ENCODE measurements at regions not wholly inside any gene's neighbourhood (a gene's known extent, or its start where the extent isn't known, plus 50 kb on each side); places are given as distances from the start of the nearest gene placed in this dataset.

DNA sequence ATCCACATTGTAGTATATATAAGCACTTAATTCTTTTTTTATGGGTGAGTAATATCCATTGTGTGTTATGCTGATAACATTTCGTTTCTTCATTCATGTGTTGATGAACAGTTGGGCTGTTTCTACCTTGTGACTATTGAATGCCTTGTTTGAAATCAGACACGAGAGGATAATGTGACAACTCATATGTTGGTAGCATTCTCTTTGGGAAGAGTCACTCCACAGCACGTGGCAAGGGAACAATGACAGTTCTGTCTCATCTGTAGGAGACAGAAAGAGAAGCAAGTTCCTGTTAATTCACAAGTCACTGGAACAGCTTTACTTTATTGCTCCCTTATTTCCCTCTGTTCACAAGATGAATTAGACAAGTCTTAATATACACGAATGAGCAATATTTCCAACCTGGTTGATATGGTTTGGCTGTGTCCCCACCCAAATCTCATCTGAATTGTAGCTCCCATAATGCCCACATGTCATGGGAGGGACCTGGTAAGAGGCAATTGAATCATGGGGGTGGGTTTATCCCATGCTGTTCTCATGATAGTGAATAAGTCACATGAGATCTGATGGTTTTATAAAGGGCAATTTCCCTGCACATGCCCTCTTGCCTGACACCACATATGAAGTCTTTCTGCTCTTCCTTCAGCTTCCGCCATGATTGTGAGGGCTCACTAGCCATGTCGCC, 125.3 kb downstream of the SEC23IP start:
- TF ChIP-seq CTCF (IDR thresholded peaks at IDR 0.05; ENCODE audit: low read length) (no peak), EZH2 (optimal IDR thresholded peaks at IDR 0.05; ENCODE audit: low read depth, low read length) (no peak)
